ENCODE measurements at regions not wholly inside any gene's neighbourhood (a gene's known extent, or its start where the extent isn't known, plus 50 kb on each side); places are given as distances from the start of the nearest gene placed in this dataset.

GRCh38 chr5:104611135-104611767, 1048.7 kb upstream of the NUDT12 start:
- TF ChIP-seq, protein P1, sequence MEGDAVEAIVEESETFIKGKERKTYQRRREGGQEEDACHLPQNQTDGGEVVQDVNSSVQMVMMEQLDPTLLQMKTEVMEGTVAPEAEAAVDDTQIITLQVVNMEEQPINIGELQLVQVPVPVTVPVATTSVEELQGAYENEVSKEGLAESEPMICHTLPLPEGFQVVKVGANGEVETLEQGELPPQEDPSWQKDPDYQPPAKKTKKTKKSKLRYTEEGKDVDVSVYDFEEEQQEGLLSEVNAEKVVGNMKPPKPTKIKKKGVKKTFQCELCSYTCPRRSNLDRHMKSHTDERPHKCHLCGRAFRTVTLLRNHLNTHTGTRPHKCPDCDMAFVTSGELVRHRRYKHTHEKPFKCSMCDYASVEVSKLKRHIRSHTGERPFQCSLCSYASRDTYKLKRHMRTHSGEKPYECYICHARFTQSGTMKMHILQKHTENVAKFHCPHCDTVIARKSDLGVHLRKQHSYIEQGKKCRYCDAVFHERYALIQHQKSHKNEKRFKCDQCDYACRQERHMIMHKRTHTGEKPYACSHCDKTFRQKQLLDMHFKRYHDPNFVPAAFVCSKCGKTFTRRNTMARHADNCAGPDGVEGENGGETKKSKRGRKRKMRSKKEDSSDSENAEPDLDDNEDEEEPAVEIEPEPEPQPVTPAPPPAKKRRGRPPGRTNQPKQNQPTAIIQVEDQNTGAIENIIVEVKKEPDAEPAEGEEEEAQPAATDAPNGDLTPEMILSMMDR (IDR thresholded peaks at IDR 0.05; ENCODE audit: low read depth, low read length, missing control alignments): no peak
- H3K4me3 ChIP-seq (ENCODE audit: low read depth, low read length): no peak overlapping the region
- DNase-seq (ENCODE audit: low read depth): no peak

DNA sequence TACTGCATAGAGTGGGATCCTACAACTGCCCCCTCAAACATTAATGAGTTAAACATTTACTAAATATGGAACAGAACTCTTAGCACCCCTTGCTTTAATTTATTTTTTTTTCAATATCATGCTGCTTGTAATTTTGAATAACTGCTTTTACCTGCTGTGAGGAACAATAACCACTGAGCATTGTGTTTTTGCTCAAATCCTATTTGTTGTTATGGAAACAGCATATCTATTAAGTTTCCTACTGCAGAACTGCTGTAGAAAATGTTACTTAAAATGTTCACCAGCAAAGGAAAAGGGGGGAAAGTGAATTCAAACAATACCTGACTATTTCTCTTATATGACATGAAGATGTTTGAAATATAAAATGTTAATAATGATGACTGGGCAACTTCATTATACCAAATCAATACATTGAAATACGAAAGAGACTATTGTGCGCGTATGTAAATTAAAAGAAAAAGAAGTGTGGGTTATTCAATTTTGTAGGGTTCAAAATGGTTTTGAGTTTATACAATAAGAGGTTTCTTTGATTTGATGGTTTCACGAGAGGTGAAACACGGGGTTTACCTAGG, 1043.8 kb upstream of the NUDT12 start:
- DNase-seq (ENCODE audit: low read depth): no peak
- TF ChIP-seq, protein P1 (IDR thresholded peaks at IDR 0.05; ENCODE audit: low read depth, low read length, missing control alignments): no peak
- no peak overlapping the region for H3K4me3 ChIP-seq (ENCODE audit: low read depth, low read length)

- TF ChIP-seq, protein P1 (IDR thresholded peaks at IDR 0.05; ENCODE audit: low read depth, low read length, missing control alignments): no peak
- H3K4me3 ChIP-seq (ENCODE audit: low read depth, low read length): no peak overlapping the region
- no peak for DNase-seq (ENCODE audit: low read depth)
These were observed 1037.1 kb upstream of the NUDT12 start for GRCh38 chr5:104599726-104600125.

DNA sequence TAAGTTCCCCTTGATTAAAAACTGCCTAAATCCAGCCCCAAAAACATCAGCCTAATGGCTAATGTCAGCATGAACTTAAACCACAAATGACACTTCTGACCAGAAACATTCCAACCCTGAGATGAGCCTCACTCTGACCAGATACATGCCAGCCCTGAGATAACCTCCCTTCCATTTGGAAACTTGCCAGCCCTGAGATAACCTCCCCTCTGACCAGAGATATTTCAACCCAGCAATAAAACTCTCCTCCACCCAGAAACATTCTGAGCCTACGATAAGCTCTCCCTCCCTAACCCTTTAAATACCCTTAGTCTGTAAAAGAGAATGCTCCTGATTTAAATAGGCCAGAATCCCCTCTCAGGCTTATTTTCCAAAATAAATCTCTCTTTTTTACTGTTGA, 1035.7 kb upstream of the NUDT12 start:
- DNase-seq (ENCODE audit: low read depth): no peak
- TF ChIP-seq, protein P1 (IDR thresholded peaks at IDR 0.05; ENCODE audit: low read depth, low read length, missing control alignments): no peak
- H3K4me3 ChIP-seq (ENCODE audit: low read depth, low read length): no peak overlapping the region

DNA sequence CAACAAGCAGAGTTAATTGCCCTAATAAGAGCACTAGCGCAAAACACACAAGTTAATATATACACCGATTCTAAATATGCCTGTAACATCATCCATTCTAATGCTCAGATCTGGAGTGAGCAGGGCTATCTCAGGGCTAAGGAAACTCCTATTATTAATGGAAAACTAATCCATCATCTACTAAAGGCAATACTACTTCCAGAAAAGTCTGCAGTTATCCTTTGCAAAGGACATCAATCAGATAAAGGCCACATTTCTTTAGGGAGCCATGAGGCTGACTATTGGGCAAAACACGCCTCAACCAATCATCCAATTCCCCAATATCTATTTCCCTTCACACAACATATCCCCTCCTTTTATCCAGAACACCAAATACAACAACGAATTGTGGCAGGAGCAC, 1032.3 kb upstream of the NUDT12 start:
- TF ChIP-seq, protein P1 (IDR thresholded peaks at IDR 0.05; ENCODE audit: low read depth, low read length, missing control alignments): no peak
- no peak overlapping the region for H3K4me3 ChIP-seq (ENCODE audit: low read depth, low read length)
- no peak for DNase-seq (ENCODE audit: low read depth)

DNA sequence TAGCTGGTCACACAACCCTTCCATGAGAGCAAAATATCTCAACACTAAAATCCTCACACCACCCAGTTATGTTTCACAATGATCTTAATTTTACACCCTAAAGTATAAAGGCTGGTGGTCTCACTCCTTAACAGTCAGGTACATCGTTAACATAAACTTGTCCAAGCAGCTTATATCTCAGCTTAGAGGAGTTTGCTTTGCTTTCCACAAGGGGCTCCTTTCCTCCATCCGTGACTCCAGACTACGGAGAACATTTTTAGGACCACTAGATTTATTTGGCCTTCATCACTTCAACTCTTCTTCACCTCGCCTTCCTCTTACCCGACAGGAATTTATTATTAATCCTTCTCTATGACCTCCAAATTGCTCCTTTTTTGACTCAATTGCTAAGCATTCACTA, 1014.1 kb upstream of the NUDT12 start:
- TF ChIP-seq, protein P1 (IDR thresholded peaks at IDR 0.05; ENCODE audit: low read depth, low read length, missing control alignments): no peak
- DNase-seq (ENCODE audit: low read depth): no peak

More for the DNA sequence above, 1014.1 kb upstream of the NUDT12 start:
- H3K4me3 ChIP-seq (ENCODE audit: low read depth, low read length): no peak overlapping the region

Measured in GM12864 (cell line).